ENCODE measurements at regions not wholly inside any gene's neighbourhood (a gene's known extent, or its start where the extent isn't known, plus 50 kb on each side); places are given as distances from the start of the nearest gene placed in this dataset.
"Not testable (repeated sequence)": the region's sequence is repeated elsewhere in the genome, so short reads cannot be mapped to it uniquely, and the experiment has no call there.

DNA sequence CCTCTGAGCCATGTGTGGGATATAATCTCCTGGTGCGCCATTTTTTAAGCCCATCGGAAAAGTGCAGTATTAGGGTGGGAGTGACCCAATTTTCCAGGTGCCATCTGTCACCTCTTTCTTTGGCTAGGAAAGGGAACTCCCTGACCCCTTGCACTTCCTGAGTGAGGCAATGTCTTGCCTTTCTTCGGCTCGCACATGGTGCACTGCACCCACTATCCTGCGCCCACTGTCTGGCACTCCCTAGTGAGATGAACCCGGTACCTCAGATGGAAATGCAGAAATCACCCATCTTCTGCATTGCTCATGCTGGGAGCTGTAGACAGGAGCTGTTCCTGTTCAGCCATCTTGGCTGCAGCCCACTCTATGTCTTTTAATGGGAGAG lies 64.7 kb downstream of the OR13A1 start:
- TF ChIP-seq, protein P1, sequence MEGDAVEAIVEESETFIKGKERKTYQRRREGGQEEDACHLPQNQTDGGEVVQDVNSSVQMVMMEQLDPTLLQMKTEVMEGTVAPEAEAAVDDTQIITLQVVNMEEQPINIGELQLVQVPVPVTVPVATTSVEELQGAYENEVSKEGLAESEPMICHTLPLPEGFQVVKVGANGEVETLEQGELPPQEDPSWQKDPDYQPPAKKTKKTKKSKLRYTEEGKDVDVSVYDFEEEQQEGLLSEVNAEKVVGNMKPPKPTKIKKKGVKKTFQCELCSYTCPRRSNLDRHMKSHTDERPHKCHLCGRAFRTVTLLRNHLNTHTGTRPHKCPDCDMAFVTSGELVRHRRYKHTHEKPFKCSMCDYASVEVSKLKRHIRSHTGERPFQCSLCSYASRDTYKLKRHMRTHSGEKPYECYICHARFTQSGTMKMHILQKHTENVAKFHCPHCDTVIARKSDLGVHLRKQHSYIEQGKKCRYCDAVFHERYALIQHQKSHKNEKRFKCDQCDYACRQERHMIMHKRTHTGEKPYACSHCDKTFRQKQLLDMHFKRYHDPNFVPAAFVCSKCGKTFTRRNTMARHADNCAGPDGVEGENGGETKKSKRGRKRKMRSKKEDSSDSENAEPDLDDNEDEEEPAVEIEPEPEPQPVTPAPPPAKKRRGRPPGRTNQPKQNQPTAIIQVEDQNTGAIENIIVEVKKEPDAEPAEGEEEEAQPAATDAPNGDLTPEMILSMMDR (conservative IDR thresholded peaks at IDR 0.05), result not testable (repeated sequence)
- not testable (repeated sequence) for TF ChIP-seq ZFX (IDR thresholded peaks at IDR 0.05)

All from C4-2B (cell line).